Panc1 (cell line): ENCODE measurements at regions not wholly inside any gene's neighbourhood (a gene's known extent, or its start where the extent isn't known, plus 50 kb on each side); places are given as distances from the start of the nearest gene placed in this dataset.

ENCODE experiments used
- TF ChIP-seq, protein P1 (sequence below), 2 experiments: IDR thresholded peaks; 2 replicates each; pipeline ENCODE4 v1.6.1; 2011 to 2012; ENCODE audit warnings: low read depth in 2 of 2, control low read depth in 1 of 2, low read length in 1 of 2, mild to moderate bottlenecking in 1 of 2, moderate library complexity in 1 of 2; ENCODE audit not compliant: insufficient read depth in 1 of 2
- TF ChIP-seq, protein P2 (sequence below): fragments of 450-650 bp; IDR thresholded peaks from 2 replicates; pipeline ENCODE4 v1.5.1; 2017; ENCODE audit warnings: mild to moderate bottlenecking

DNA sequence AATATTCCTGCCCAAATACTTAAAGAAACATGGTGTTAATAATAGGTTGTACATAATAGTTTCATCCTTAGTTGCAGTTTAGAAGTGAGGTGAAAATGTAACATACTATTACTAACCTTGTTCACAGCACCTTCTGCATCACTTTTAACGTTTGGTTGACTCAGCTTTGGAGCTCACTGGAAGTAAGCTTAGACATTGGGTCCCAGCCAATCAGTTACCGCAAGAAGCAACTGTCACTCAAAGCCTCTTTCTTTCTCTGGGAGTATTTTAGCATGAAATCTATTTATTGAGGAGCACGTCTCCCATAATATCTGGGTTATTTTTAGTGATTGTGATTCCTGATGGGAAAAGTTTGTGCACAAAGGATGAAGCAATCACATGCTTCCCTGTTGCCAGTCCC, 472.6 kb downstream of the SNAPC1 start:
- TF ChIP-seq, protein P1, sequence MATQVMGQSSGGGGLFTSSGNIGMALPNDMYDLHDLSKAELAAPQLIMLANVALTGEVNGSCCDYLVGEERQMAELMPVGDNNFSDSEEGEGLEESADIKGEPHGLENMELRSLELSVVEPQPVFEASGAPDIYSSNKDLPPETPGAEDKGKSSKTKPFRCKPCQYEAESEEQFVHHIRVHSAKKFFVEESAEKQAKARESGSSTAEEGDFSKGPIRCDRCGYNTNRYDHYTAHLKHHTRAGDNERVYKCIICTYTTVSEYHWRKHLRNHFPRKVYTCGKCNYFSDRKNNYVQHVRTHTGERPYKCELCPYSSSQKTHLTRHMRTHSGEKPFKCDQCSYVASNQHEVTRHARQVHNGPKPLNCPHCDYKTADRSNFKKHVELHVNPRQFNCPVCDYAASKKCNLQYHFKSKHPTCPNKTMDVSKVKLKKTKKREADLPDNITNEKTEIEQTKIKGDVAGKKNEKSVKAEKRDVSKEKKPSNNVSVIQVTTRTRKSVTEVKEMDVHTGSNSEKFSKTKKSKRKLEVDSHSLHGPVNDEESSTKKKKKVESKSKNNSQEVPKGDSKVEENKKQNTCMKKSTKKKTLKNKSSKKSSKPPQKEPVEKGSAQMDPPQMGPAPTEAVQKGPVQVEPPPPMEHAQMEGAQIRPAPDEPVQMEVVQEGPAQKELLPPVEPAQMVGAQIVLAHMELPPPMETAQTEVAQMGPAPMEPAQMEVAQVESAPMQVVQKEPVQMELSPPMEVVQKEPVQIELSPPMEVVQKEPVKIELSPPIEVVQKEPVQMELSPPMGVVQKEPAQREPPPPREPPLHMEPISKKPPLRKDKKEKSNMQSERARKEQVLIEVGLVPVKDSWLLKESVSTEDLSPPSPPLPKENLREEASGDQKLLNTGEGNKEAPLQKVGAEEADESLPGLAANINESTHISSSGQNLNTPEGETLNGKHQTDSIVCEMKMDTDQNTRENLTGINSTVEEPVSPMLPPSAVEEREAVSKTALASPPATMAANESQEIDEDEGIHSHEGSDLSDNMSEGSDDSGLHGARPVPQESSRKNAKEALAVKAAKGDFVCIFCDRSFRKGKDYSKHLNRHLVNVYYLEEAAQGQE (IDR thresholded peaks at IDR 0.05; ENCODE audit: insufficient read depth in 1 of 2, low read depth in 2 of 2, low read length in 1 of 2), result no peak
- TF ChIP-seq, protein P2, sequence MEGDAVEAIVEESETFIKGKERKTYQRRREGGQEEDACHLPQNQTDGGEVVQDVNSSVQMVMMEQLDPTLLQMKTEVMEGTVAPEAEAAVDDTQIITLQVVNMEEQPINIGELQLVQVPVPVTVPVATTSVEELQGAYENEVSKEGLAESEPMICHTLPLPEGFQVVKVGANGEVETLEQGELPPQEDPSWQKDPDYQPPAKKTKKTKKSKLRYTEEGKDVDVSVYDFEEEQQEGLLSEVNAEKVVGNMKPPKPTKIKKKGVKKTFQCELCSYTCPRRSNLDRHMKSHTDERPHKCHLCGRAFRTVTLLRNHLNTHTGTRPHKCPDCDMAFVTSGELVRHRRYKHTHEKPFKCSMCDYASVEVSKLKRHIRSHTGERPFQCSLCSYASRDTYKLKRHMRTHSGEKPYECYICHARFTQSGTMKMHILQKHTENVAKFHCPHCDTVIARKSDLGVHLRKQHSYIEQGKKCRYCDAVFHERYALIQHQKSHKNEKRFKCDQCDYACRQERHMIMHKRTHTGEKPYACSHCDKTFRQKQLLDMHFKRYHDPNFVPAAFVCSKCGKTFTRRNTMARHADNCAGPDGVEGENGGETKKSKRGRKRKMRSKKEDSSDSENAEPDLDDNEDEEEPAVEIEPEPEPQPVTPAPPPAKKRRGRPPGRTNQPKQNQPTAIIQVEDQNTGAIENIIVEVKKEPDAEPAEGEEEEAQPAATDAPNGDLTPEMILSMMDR, result no peak
